ENCODE measurements at regions not wholly inside any gene's neighbourhood (a gene's known extent, or its start where the extent isn't known, plus 50 kb on each side); places are given as distances from the start of the nearest gene placed in this dataset.

DNA sequence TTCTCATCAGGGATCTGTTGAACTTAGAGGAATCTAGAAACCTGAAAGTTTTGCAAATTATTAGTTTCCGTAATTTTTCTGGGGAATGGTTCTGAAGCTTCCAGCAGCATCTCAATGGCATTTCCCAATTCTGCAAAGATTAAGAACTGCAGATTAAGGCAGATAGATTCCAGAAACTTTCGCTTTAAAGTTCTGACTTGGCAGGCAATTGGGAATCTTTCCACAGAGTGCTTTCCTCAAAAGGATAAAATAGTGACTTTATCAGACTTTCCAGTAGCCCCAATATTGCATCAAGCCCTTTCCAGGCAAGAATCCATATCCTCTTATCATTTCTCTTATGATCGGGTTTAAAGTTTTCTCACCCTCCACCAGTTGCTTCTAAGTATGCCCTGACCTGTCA lies 261.1 kb downstream of the FNDC1 start:
- TF ChIP-seq, protein P1, sequence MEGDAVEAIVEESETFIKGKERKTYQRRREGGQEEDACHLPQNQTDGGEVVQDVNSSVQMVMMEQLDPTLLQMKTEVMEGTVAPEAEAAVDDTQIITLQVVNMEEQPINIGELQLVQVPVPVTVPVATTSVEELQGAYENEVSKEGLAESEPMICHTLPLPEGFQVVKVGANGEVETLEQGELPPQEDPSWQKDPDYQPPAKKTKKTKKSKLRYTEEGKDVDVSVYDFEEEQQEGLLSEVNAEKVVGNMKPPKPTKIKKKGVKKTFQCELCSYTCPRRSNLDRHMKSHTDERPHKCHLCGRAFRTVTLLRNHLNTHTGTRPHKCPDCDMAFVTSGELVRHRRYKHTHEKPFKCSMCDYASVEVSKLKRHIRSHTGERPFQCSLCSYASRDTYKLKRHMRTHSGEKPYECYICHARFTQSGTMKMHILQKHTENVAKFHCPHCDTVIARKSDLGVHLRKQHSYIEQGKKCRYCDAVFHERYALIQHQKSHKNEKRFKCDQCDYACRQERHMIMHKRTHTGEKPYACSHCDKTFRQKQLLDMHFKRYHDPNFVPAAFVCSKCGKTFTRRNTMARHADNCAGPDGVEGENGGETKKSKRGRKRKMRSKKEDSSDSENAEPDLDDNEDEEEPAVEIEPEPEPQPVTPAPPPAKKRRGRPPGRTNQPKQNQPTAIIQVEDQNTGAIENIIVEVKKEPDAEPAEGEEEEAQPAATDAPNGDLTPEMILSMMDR (IDR thresholded peaks at IDR 0.05) = no peak
- TF ChIP-seq POLR2A (IDR thresholded peaks at IDR 0.05) = no peak
